ENCODE measurements at regions not wholly inside any gene's neighbourhood (a gene's known extent, or its start where the extent isn't known, plus 50 kb on each side); places are given as distances from the start of the nearest gene placed in this dataset.

DNA sequence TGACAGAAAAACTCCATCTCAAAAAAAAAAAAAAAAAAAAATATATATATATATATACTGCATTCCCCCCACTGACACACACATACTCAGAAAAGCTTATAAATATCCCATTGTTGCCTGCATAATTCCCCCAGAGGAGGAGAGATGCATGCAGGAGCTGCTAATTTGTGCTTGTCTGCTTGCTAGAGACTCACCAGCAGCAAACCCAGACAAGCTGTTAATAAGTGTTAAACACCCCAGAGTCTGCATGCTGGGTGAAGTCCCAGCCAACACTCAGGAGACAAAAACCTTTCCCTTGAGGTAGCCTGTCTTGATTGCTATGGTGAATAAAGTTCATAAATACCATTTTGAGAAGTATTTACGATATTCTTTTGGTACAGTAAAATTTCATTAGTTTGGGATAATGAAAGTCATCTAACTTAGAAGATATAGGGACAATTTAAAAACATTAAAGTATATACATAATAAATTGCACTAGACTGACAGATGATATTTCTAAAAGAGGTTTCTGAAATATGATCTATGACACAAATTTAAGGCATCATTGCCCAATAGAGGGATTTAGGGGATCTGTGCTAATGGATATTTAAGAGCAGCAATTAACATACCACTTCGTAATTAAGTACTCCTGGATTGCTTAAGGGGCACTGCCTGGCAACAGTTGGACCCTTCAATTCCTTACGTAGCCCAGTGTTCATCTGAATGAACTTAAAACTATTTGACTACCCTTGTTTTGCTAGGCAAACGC, 400.0 kb upstream of the C2CD4B start:
- no peak overlapping the region for H2AFZ ChIP-seq (ENCODE audit: low read length)
- no peak overlapping the region for H3K27ac ChIP-seq (ENCODE audit: low read length)
- no peaks in the 10 kb centered on the region for H3K9me3 ChIP-seq (replicated peaks; ENCODE audit: insufficient read depth, low read length)
- no peak for DNase-seq
- H3F3A ChIP-seq (ENCODE audit: insufficient read depth, low read length): no peaks in the 10 kb centered on the region
- H3K36me3 ChIP-seq (replicated peaks; ENCODE audit: insufficient read depth, low read length): no peaks in the 10 kb centered on the region
- TF ChIP-seq EZH2phosphoT487 (IDR thresholded peaks at IDR 0.05; ENCODE audit: low read length): no peak
- TF ChIP-seq, protein P1, sequence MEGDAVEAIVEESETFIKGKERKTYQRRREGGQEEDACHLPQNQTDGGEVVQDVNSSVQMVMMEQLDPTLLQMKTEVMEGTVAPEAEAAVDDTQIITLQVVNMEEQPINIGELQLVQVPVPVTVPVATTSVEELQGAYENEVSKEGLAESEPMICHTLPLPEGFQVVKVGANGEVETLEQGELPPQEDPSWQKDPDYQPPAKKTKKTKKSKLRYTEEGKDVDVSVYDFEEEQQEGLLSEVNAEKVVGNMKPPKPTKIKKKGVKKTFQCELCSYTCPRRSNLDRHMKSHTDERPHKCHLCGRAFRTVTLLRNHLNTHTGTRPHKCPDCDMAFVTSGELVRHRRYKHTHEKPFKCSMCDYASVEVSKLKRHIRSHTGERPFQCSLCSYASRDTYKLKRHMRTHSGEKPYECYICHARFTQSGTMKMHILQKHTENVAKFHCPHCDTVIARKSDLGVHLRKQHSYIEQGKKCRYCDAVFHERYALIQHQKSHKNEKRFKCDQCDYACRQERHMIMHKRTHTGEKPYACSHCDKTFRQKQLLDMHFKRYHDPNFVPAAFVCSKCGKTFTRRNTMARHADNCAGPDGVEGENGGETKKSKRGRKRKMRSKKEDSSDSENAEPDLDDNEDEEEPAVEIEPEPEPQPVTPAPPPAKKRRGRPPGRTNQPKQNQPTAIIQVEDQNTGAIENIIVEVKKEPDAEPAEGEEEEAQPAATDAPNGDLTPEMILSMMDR (IDR thresholded peaks at IDR 0.05; ENCODE audit: low read length): no peak
- no peak for TF ChIP-seq EZH2 (optimal IDR thresholded peaks at IDR 0.05; ENCODE audit: low read depth, low read length)
- H3K4me2 ChIP-seq (ENCODE audit: low read depth, low read length): no peak overlapping the region
- H3K4me3 ChIP-seq (ENCODE audit: low read length): no peak overlapping the region
- H3K9ac ChIP-seq (ENCODE audit: low read length): no peak overlapping the region
- no peaks in the 10 kb centered on the region for H3K79me2 ChIP-seq (ENCODE audit: low read length)
- no peaks in the 10 kb centered on the region for H4K20me1 ChIP-seq (ENCODE audit: insufficient read depth, low read length)
- H3K27me3 ChIP-seq (replicated peaks; ENCODE audit: insufficient read depth, low read length): no peaks in the 10 kb centered on the region
- no peaks in the 10 kb centered on the region for H3K9me2 ChIP-seq (replicated peaks; ENCODE audit: insufficient read depth, low read length)
- H3K4me1 ChIP-seq (ENCODE audit: low read length): no peaks in the 10 kb centered on the region

DNA sequence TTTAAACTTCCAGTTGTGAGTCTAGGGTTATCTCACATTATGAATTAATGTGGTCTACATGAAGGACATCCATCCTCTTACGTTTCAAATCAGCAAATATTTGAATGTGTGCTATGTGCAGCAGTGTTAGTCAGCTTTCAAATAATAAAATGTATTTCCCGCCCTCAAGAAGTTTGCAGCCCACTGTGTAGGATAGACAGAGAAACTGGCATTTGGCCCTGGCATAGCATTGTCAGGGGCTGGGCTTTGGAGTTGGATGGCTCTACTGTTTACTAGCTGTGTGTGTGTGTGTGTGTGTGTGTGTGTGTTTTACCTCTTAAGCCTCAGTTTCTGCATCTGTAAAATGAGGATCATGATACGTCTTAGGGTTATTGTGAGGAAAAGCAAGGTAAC, 400.5 kb upstream of the C2CD4B start:
- TF ChIP-seq EZH2phosphoT487 (IDR thresholded peaks at IDR 0.05; ENCODE audit: low read length) (no peak), EZH2 (optimal IDR thresholded peaks at IDR 0.05; ENCODE audit: low read depth, low read length) (no peak)
- TF ChIP-seq, protein P1 (IDR thresholded peaks at IDR 0.05; ENCODE audit: low read length): no peak
- H3K27ac ChIP-seq (ENCODE audit: low read length): no peak overlapping the region
- H3K79me2 ChIP-seq (ENCODE audit: low read length): no peaks in the 10 kb centered on the region

DNA sequence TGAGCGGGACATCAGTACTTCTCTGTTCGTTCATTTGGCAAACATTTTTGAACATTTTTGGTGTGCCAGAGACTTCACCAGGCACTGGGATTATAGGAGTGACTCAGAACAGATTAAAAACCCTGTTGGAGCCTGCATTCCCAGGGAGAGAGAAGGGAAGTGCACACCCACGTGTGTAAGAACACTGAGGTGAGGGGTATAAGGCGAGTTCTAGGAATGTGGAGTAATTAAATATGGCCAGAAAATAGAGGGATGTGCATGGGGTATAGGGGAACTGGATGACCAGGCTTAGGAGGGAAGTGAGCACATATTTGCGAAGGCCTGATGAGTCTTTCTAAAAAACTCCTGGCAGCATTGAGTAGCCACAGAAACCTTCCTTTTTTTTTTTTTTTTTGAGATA, 401.2 kb upstream of the C2CD4B start:
- TF ChIP-seq EZH2 (optimal IDR thresholded peaks at IDR 0.05; ENCODE audit: low read depth, low read length): no peak
- TF ChIP-seq, protein P1 (IDR thresholded peaks at IDR 0.05; ENCODE audit: low read length): no peak
- TF ChIP-seq EZH2phosphoT487 (IDR thresholded peaks at IDR 0.05; ENCODE audit: low read length): no peak
- Histone ChIP-seq H4K20me1 (ENCODE audit: insufficient read depth, low read length) (no peaks in the 10 kb centered on the region), H3F3A (ENCODE audit: insufficient read depth, low read length) (no peaks in the 10 kb centered on the region), H3K9me2 (replicated peaks; ENCODE audit: insufficient read depth, low read length) (no peaks in the 10 kb centered on the region), H3K9me3 (replicated peaks; ENCODE audit: insufficient read depth, low read length) (no peaks in the 10 kb centered on the region), H2AFZ (ENCODE audit: low read length) (no peak overlapping the region), H3K9ac (ENCODE audit: low read length) (no peak overlapping the region), H3K79me2 (ENCODE audit: low read length) (no peaks in the 10 kb centered on the region), H3K4me1 (ENCODE audit: low read length) (no peaks in the 10 kb centered on the region), H3K4me2 (ENCODE audit: low read depth, low read length) (no peak overlapping the region), H3K27me3 (replicated peaks; ENCODE audit: insufficient read depth, low read length) (no peaks in the 10 kb centered on the region), H3K36me3 (replicated peaks; ENCODE audit: insufficient read depth, low read length) (no peaks in the 10 kb centered on the region), H3K4me3 (ENCODE audit: low read length) (no peak overlapping the region), H3K27ac (ENCODE audit: low read length) (no peak overlapping the region)
- no peak for DNase-seq

More for the DNA sequence above, 400.5 kb upstream of the C2CD4B start:
- H3F3A ChIP-seq (ENCODE audit: insufficient read depth, low read length): no peaks in the 10 kb centered on the region
- no peak overlapping the region for H3K4me3 ChIP-seq (ENCODE audit: low read length)
- H3K9me2 ChIP-seq (replicated peaks; ENCODE audit: insufficient read depth, low read length): no peaks in the 10 kb centered on the region
- H3K4me1 ChIP-seq (ENCODE audit: low read length): no peaks in the 10 kb centered on the region
- no peaks in the 10 kb centered on the region for H3K9me3 ChIP-seq (replicated peaks; ENCODE audit: insufficient read depth, low read length)
- DNase-seq: no peak
- H3K4me2 ChIP-seq (ENCODE audit: low read depth, low read length): no peak overlapping the region
- no peaks in the 10 kb centered on the region for H3K36me3 ChIP-seq (replicated peaks; ENCODE audit: insufficient read depth, low read length)
- H3K27me3 ChIP-seq (replicated peaks; ENCODE audit: insufficient read depth, low read length): no peaks in the 10 kb centered on the region
- no peak overlapping the region for H3K9ac ChIP-seq (ENCODE audit: low read length)
- no peak overlapping the region for H2AFZ ChIP-seq (ENCODE audit: low read length)
- no peaks in the 10 kb centered on the region for H4K20me1 ChIP-seq (ENCODE audit: insufficient read depth, low read length)

Data from MM.1S (cell line).